Loucy (cell line): ENCODE measurements at regions not wholly inside any gene's neighbourhood (a gene's known extent, or its start where the extent isn't known, plus 50 kb on each side); places are given as distances from the start of the nearest gene placed in this dataset.

Experiments
- EZH2phosphoT487 ChIP-seq: fragments of 200-600 bp; IDR thresholded peaks from 2 replicates; pipeline ENCODE4 v1.6.1; 2018; ENCODE audit warnings: antibody characterized with exemption, mild to moderate bottlenecking, moderate library complexity, borderline replicate concordance
- TF ChIP-seq, protein P1 (sequence below): fragments of 200-600 bp; sonication (generic); conservative IDR thresholded peaks from 2 replicates; pipeline ENCODE4 v1.5.1; 2014; ENCODE audit warnings: mild to moderate bottlenecking, antibody characterized with exemption, low read length

DNA sequence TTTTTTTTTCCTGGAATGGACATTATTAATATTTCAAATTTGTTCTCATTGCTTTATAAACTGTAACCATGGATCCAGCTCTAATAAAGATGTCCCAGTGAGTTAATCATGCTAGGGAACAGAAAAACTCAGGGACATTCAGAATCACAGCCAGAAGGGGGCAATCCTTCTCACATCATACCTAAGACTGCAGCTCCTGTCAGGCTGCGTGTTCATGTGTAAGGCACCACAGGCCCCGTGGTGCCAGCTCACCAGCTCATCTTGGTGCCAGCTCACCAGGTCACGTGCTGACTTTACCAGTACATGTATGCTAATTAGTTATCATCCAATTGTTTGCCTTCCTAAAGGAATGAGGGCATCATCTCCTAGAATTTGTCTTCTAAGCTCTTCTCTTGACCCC is 84.7 kb upstream of the NEDD4L start:
- TF ChIP-seq, protein P1, sequence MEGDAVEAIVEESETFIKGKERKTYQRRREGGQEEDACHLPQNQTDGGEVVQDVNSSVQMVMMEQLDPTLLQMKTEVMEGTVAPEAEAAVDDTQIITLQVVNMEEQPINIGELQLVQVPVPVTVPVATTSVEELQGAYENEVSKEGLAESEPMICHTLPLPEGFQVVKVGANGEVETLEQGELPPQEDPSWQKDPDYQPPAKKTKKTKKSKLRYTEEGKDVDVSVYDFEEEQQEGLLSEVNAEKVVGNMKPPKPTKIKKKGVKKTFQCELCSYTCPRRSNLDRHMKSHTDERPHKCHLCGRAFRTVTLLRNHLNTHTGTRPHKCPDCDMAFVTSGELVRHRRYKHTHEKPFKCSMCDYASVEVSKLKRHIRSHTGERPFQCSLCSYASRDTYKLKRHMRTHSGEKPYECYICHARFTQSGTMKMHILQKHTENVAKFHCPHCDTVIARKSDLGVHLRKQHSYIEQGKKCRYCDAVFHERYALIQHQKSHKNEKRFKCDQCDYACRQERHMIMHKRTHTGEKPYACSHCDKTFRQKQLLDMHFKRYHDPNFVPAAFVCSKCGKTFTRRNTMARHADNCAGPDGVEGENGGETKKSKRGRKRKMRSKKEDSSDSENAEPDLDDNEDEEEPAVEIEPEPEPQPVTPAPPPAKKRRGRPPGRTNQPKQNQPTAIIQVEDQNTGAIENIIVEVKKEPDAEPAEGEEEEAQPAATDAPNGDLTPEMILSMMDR: peak; percentile 57
- no peak for TF ChIP-seq EZH2phosphoT487
